Caki2 (cell line): ENCODE measurements at regions not wholly inside any gene's neighbourhood (a gene's known extent, or its start where the extent isn't known, plus 50 kb on each side); places are given as distances from the start of the nearest gene placed in this dataset.
A peak's percentile ranks its signal among the peaks of the same experiment; 100 is the strongest.

Experiments used
- DNase-seq: peaks from one replicate; pipeline ENCODE4 v3.0.0-alpha.2; 2015; ENCODE audit warnings: low read depth
- in situ Hi-C: cut with HindIII; loops from 2 replicates; pipeline ENCODE4 v1.10.0; 2016; ENCODE audit warnings: low sequenced_read_pairs, low pct_unique_long_range_greater_than_20kb, mixed read lengths

GRCh38 chr3:68025189-68025588 is 370.8 kb upstream of the SUCLG2 start:
- DNase-seq, result no peak
- in situ Hi-C loops, result no loop called here

- in situ Hi-C loops, result no loop called here
These were observed 365.5 kb upstream of the SUCLG2 start for GRCh38 chr3:68019876-68020275.

GRCh38 chr3:68018275-68018674 is 363.9 kb upstream of the SUCLG2 start:
- no peak for DNase-seq
- in situ Hi-C loops, result no loop called here

More at GRCh38 chr3:68019876-68020275, 365.5 kb upstream of the SUCLG2 start:
- no peak for DNase-seq

- in situ Hi-C loops, result no loop called here
- no peak for DNase-seq
These were observed 362.7 kb upstream of the SUCLG2 start for GRCh38 chr3:68017069-68017468.

- no peak for DNase-seq
- in situ Hi-C loops, result no loop called here
These were observed 355.5 kb upstream of the SUCLG2 start for GRCh38 chr3:68009900-68010299.

- in situ Hi-C loops, result no loop called here
- peak; percentile 8 for DNase-seq
These were observed 353.3 kb upstream of the SUCLG2 start for GRCh38 chr3:68007621-68008226.

GRCh38 chr3:68006646-68007045 is 352.2 kb upstream of the SUCLG2 start:
- in situ Hi-C loops, result no loop called here

GRCh38 chr3:68004091-68004490 is 349.7 kb upstream of the SUCLG2 start:
- in situ Hi-C loops, result no loop called here

More at GRCh38 chr3:68006646-68007045, 352.2 kb upstream of the SUCLG2 start:
- DNase-seq, result no peak

GRCh38 chr3:67998281-67998680 is 343.9 kb upstream of the SUCLG2 start:
- in situ Hi-C loops, result no loop called here
- DNase-seq, result peak; percentile 4

More at GRCh38 chr3:68004091-68004490, 349.7 kb upstream of the SUCLG2 start:
- DNase-seq, result no peak

GRCh38 chr3:67995206-67995605 is 340.8 kb upstream of the SUCLG2 start:
- no peak for DNase-seq
- in situ Hi-C loops, result no loop called here

- no peak for DNase-seq
- in situ Hi-C loops, result no loop called here
These were observed 332.3 kb upstream of the SUCLG2 start for GRCh38 chr3:67986706-67987105.

GRCh38 chr3:67983166-67983565 is 328.8 kb upstream of the SUCLG2 start:
- in situ Hi-C loops, result no loop called here

GRCh38 chr3:67981077-67981476 is 326.7 kb upstream of the SUCLG2 start:
- in situ Hi-C loops, result no loop called here
- no peak for DNase-seq

More at GRCh38 chr3:67983166-67983565, 328.8 kb upstream of the SUCLG2 start:
- no peak for DNase-seq

- in situ Hi-C loops, result no loop called here
- no peak for DNase-seq
These were observed 324.9 kb upstream of the SUCLG2 start for GRCh38 chr3:67979342-67979741.

- in situ Hi-C loops, result no loop called here
- DNase-seq, result no peak
These were observed 323.4 kb upstream of the SUCLG2 start for GRCh38 chr3:67977762-67978161.

GRCh38 chr3:67976663-67977062 is 322.3 kb upstream of the SUCLG2 start:
- DNase-seq, result no peak
- in situ Hi-C loops, result no loop called here

- in situ Hi-C loops, result no loop called here
- no peak for DNase-seq
These were observed 310.2 kb upstream of the SUCLG2 start for GRCh38 chr3:67964596-67964995.

GRCh38 chr3:67957268-67957667 is 302.9 kb upstream of the SUCLG2 start:
- no peak for DNase-seq
- in situ Hi-C loops, result no loop called here

- DNase-seq, result peak; percentile 73
- in situ Hi-C loops, result no loop called here
These were observed 293.5 kb upstream of the SUCLG2 start for GRCh38 chr3:67947808-67948508.

- in situ Hi-C loops, result no loop called here
- DNase-seq, result no peak
These were observed 292.0 kb upstream of the SUCLG2 start for GRCh38 chr3:67946436-67946835.
